HCT116 (cell line): ENCODE measurements at regions not wholly inside any gene's neighbourhood (a gene's known extent, or its start where the extent isn't known, plus 50 kb on each side); places are given as distances from the start of the nearest gene placed in this dataset.

Source experiments
- ATAC-seq: fragments of 200-7000 bp; cut with Tn5 transposase; 2 replicates; pipeline ENCODE4 v1.9.1; 2020; ENCODE audit warnings: mild to moderate bottlenecking, moderate library complexity
- BruUV-seq: library from RNA; stranded (reverse); fragments of 400-500 nt; replicated peaks from 2 replicates; lab custom pipeline; 2021; lab: Mats Ljungman, UMichigan
- CTCF ChIA-PET: fragments of 300-600 bp; sonication (Branson Sonifier 250); formaldehyde crosslinking; loops from one replicate; lab custom pipeline; 2021; ENCODE audit warnings: antibody characterized with exemption; lab: Charles Lee
- POLR2A ChIA-PET: fragments of 300-600, 350-600 bp; sonication (Branson Sonifier 250); formaldehyde crosslinking; loops from one replicate; lab custom pipeline; 2021; ENCODE audit warnings: antibody characterized with exemption; lab: Charles Lee
- RAD21 ChIA-PET, 2 experiments: fragments of 300-600 bp; sonication (Branson Sonifier 250); formaldehyde crosslinking; loops; one replicate each; lab custom pipeline; 2023; ENCODE audit warnings: low total read pairs in 2 of 2; ENCODE audit not compliant: uncharacterized antibody in 2 of 2, unreplicated experiment in 2 of 2, low non-redundant PET in 1 of 2; lab: Charles Lee
- DNase-seq: peaks from one replicate; pipeline ENCODE4 v3.0.0-alpha.2; 2010; ENCODE audit warnings: low read depth, low spot score
- H2AFZ ChIP-seq: fragments of 200-600 bp; shearing (Covaris generic), sonication (generic); 2 replicates; pipeline ENCODE4 v1.6.1; 2017; ENCODE audit warnings: low read depth, mixed run types, mixed read lengths, antibody characterized with exemption, low read length; ENCODE audit not compliant: poor library complexity, severe bottlenecking
- H3K27ac ChIP-seq: 2 replicates; pipeline ENCODE4 v1.5.1; 2012; ENCODE audit warnings: low read depth, low read length
- H3K27me3 ChIP-seq: fragments of 200-600 bp; sonication (generic); 2 replicates; pipeline ENCODE4 v1.6.1; 2016; ENCODE audit warnings: mixed run types, low read length, mixed read lengths; ENCODE audit not compliant: insufficient read depth
- H3K36me3 ChIP-seq, 2 experiments: fragments of 200-500 bp in 1 of 2; fragments of 200-600 bp in 1 of 2; sonication (Bioruptor generic) in 1 of 2; sonication (generic) in 1 of 2; 2 replicates each; pipeline versions ENCODE4 v1.5.1 to v1.6.1; 2014 to 2016; ENCODE audit warnings: low read length in 2 of 2, inconsistent platforms in 1 of 2, mixed read lengths in 1 of 2, mixed run types in 1 of 2; ENCODE audit not compliant: insufficient read depth in 2 of 2, control insufficient read depth in 1 of 2
- H3K4me1 ChIP-seq, 2 experiments: fragments of 200-600 bp in 1 of 2; sonication (generic) in 1 of 2; 2 replicates each; pipeline versions ENCODE4 v1.5.1 to v1.6.1; 2012 to 2017; ENCODE audit warnings: low read length in 2 of 2, inconsistent platforms in 1 of 2, mild to moderate bottlenecking in 1 of 2, mixed read lengths in 1 of 2, mixed run types in 1 of 2, moderate library complexity in 1 of 2; ENCODE audit not compliant: insufficient read depth in 2 of 2, control insufficient read depth in 1 of 2
- H3K4me2 ChIP-seq: fragments of 200-600 bp; sonication (generic); 2 replicates; pipeline ENCODE4 v1.6.1; 2017; ENCODE audit warnings: mixed run types, low read length, mixed read lengths
- H3K4me3 ChIP-seq, 2 experiments: fragments of 200-600 bp in 1 of 2; sonication (generic) in 1 of 2; replicated peaks in 1 of 2; 2 replicates each; pipeline ENCODE4 v1.5.1; 2011 to 2016; ENCODE audit warnings: low read length in 2 of 2, control low read depth in 1 of 2, low read depth in 1 of 2, mild to moderate bottlenecking in 1 of 2, mixed read lengths in 1 of 2, mixed run types in 1 of 2
- H3K79me2 ChIP-seq: fragments of 200-600 bp; sonication (generic); 2 replicates; pipeline ENCODE4 v1.6.1; 2017; ENCODE audit warnings: mild to moderate bottlenecking, mixed run types, low read length, moderate library complexity, mixed read lengths; ENCODE audit not compliant: insufficient read depth
- H3K9ac ChIP-seq: fragments of 200-600 bp; sonication (generic); 2 replicates; pipeline ENCODE4 v1.6.1; 2016; ENCODE audit warnings: low read length, mixed read lengths
- H3K9me2 ChIP-seq: fragments of 200-600 bp; sonication (generic), shearing (Covaris generic); 2 replicates; pipeline ENCODE4 v1.6.1; 2017; ENCODE audit warnings: mixed run types, mild to moderate bottlenecking, moderate library complexity; ENCODE audit not compliant: insufficient read depth
- H3K9me3 ChIP-seq, 2 experiments: fragments of 200-500 bp in 1 of 2; fragments of 200-600 bp in 1 of 2; sonication (Bioruptor generic) in 1 of 2; sonication (generic) in 1 of 2; 2 replicates each; pipeline ENCODE4 v1.6.1; 2014 to 2017; ENCODE audit warnings: low read length in 2 of 2, mixed read lengths in 2 of 2, inconsistent platforms in 1 of 2, low read depth in 1 of 2, mild to moderate bottlenecking in 1 of 2, mixed run types in 1 of 2, moderate library complexity in 1 of 2; ENCODE audit not compliant: control insufficient read depth in 1 of 2, insufficient read depth in 1 of 2
- H4K20me1 ChIP-seq: fragments of 200-600 bp; sonication (generic), shearing (Covaris generic); 2 replicates; pipeline ENCODE4 v1.6.1; 2017; ENCODE audit warnings: mixed run types, mild to moderate bottlenecking, moderate library complexity; ENCODE audit not compliant: insufficient read depth
- ATF3 ChIP-seq: IDR thresholded peaks from 2 replicates; pipeline ENCODE4 v1.6.1; 2012
- CBX3 ChIP-seq: IDR thresholded peaks from 2 replicates; pipeline ENCODE4 v1.6.1; 2012; ENCODE audit warnings: low read depth
- CEBPB ChIP-seq: IDR thresholded peaks from 2 replicates; pipeline ENCODE4 v1.6.1; 2012; ENCODE audit warnings: low read depth
- ELF1 ChIP-seq: IDR thresholded peaks from 2 replicates; pipeline ENCODE4 v1.6.1; 2012; ENCODE audit warnings: low read depth, borderline replicate concordance
- EZH2 ChIP-seq: fragments of 200-600 bp; sonication (generic); IDR thresholded peaks from 2 replicates; pipeline ENCODE4 v1.6.1; 2017; ENCODE audit warnings: antibody characterized with exemption, mixed run types
- EZH2phosphoT487 ChIP-seq: fragments of 200-600 bp; IDR thresholded peaks from 2 replicates; pipeline ENCODE4 v1.6.1; 2018; ENCODE audit warnings: antibody characterized with exemption, borderline replicate concordance
- FOSL1 ChIP-seq: IDR thresholded peaks from 2 replicates; pipeline ENCODE4 v1.6.1; 2012; ENCODE audit warnings: low read depth
- JUND ChIP-seq: IDR thresholded peaks from 2 replicates; pipeline ENCODE4 v1.6.1; 2012
- MAX ChIP-seq: IDR thresholded peaks from 2 replicates; pipeline ENCODE4 v1.6.1; 2012
- POLR2A ChIP-seq: IDR thresholded peaks from 2 replicates; pipeline ENCODE4 v1.7.0; 2011; ENCODE audit warnings: borderline replicate concordance; ENCODE audit not compliant: insufficient read depth, insufficient read length; ENCODE audit errors: extremely low read depth
- POLR2AphosphoS5 ChIP-seq: IDR thresholded peaks from 2 replicates; pipeline ENCODE4 v1.6.1; 2011; ENCODE audit warnings: mild to moderate bottlenecking, low read depth, low read length, moderate library complexity
- RAD21 ChIP-seq: IDR thresholded peaks from 2 replicates; pipeline ENCODE4 v1.6.1; 2012; ENCODE audit warnings: low read depth, mild to moderate bottlenecking
- SIN3A ChIP-seq: IDR thresholded peaks from 2 replicates; pipeline ENCODE4 v1.6.1; 2012; ENCODE audit warnings: low read depth
- SP1 ChIP-seq: IDR thresholded peaks from 2 replicates; pipeline ENCODE4 v1.6.1; 2012; ENCODE audit warnings: low read depth
- TCF7L2 ChIP-seq: IDR thresholded peaks from 2 replicates; pipeline ENCODE4 v1.7.0; 2011; ENCODE audit warnings: borderline replicate concordance, inconsistent platforms; ENCODE audit not compliant: insufficient read depth, insufficient read length; ENCODE audit errors: extremely low read depth
- YY1 ChIP-seq: IDR thresholded peaks from 2 replicates; pipeline ENCODE4 v1.6.1; 2011; ENCODE audit warnings: low read length, low read depth, moderate library complexity, mild to moderate bottlenecking; ENCODE audit not compliant: insufficient replicate concordance; ENCODE audit errors: extremely low read depth
- ZFX ChIP-seq: fragments of 450-650 bp; IDR thresholded peaks from 2 replicates; pipeline ENCODE4 v1.6.1; 2017
- ZNF274 ChIP-seq: fragments of 200-500 bp; sonication (Bioruptor generic); IDR thresholded peaks from 2 replicates; pipeline ENCODE4 v1.6.1; 2014; ENCODE audit warnings: mild to moderate bottlenecking, low read depth, low read length, inconsistent platforms
- intact Hi-C: fragments of 100-400 bp; cut with micrococcal nuclease; formaldehyde crosslinking; loops from 2 replicates; pipeline ENCODE4 v1.10.0; 2022
- TF ChIP-seq, protein P1 (sequence below): IDR thresholded peaks from 2 replicates; pipeline ENCODE4 v1.6.1; 2012; ENCODE audit warnings: low read depth

GRCh38 chr18:62648045-62648678 lies 67.2 kb upstream of the PHLPP1 start:
- no peak for ATAC-seq
- Histone ChIP-seq H3K9ac (no peak overlapping the region), H3K36me3 (no peaks in the 10 kb centered on the region), H3K9me2 (no peaks in the 10 kb centered on the region), H2AFZ (no peak overlapping the region), H3K4me3 (no peak overlapping the region), H3K4me2 (no peak overlapping the region), H3K27ac (no peak overlapping the region), H4K20me1 (no peaks in the 10 kb centered on the region), H3K27me3 (no peaks in the 10 kb centered on the region), H3K79me2 (no peaks in the 10 kb centered on the region), H3K9me3 (no peaks in the 10 kb centered on the region), H3K4me1 (no peaks in the 10 kb centered on the region)
- ChIA-PET RAD21 (no interaction called here), POLR2A (no interaction called here), CTCF (no interaction called here)
- no TSS peak for BruUV-seq
- DNase-seq = no peak
- intact Hi-C loops = no loop called here
- TF ChIP-seq POLR2A (no peak), MAX (no peak), JUND (no peak), YY1 (no peak), RAD21 (no peak), CBX3 (no peak), ZFX (no peak), EZH2phosphoT487 (no peak), ATF3 (no peak), ZNF274 (no peak), SIN3A (no peak), ELF1 (no peak), SP1 (no peak), EZH2 (no peak), TCF7L2 (no peak), FOSL1 (no peak), CEBPB (no peak), POLR2AphosphoS5 (no peak)
- TF ChIP-seq, protein P1, sequence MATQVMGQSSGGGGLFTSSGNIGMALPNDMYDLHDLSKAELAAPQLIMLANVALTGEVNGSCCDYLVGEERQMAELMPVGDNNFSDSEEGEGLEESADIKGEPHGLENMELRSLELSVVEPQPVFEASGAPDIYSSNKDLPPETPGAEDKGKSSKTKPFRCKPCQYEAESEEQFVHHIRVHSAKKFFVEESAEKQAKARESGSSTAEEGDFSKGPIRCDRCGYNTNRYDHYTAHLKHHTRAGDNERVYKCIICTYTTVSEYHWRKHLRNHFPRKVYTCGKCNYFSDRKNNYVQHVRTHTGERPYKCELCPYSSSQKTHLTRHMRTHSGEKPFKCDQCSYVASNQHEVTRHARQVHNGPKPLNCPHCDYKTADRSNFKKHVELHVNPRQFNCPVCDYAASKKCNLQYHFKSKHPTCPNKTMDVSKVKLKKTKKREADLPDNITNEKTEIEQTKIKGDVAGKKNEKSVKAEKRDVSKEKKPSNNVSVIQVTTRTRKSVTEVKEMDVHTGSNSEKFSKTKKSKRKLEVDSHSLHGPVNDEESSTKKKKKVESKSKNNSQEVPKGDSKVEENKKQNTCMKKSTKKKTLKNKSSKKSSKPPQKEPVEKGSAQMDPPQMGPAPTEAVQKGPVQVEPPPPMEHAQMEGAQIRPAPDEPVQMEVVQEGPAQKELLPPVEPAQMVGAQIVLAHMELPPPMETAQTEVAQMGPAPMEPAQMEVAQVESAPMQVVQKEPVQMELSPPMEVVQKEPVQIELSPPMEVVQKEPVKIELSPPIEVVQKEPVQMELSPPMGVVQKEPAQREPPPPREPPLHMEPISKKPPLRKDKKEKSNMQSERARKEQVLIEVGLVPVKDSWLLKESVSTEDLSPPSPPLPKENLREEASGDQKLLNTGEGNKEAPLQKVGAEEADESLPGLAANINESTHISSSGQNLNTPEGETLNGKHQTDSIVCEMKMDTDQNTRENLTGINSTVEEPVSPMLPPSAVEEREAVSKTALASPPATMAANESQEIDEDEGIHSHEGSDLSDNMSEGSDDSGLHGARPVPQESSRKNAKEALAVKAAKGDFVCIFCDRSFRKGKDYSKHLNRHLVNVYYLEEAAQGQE = no peak
